Ovary (tissue), 3 donors: ENCODE measurements at regions not wholly inside any gene's neighbourhood (a gene's known extent, or its start where the extent isn't known, plus 50 kb on each side); places are given as distances from the start of the nearest gene placed in this dataset.

Experiments used
- EP300 ChIP-seq: sonication (generic); formaldehyde crosslinking; IDR thresholded peaks from one replicate; pipeline ENCODE4 v1.6.1; 2017; ENCODE audit warnings: antibody characterized with exemption
- POLR2A ChIP-seq: fragments of 450-650 bp; IDR thresholded peaks from one replicate; pipeline ENCODE4 v1.6.1; 2017; ENCODE audit warnings: antibody characterized with exemption, mild to moderate bottlenecking, moderate library complexity
- TF ChIP-seq, protein P1 (sequence below), 3 donors: fragments of 450-650 bp in 2 of 3; fragments of 200-600 bp in 1 of 3; IDR thresholded peaks; one replicate each; pipeline versions ENCODE4 v1.5.1 to v1.8.0; 2016 to 2022; ENCODE audit warnings: antibody characterized with exemption in 3 of 3, mild to moderate bottlenecking in 1 of 3
- donor health status: DM: no; HTN: no; CAD: no.

- TF ChIP-seq, protein P1, sequence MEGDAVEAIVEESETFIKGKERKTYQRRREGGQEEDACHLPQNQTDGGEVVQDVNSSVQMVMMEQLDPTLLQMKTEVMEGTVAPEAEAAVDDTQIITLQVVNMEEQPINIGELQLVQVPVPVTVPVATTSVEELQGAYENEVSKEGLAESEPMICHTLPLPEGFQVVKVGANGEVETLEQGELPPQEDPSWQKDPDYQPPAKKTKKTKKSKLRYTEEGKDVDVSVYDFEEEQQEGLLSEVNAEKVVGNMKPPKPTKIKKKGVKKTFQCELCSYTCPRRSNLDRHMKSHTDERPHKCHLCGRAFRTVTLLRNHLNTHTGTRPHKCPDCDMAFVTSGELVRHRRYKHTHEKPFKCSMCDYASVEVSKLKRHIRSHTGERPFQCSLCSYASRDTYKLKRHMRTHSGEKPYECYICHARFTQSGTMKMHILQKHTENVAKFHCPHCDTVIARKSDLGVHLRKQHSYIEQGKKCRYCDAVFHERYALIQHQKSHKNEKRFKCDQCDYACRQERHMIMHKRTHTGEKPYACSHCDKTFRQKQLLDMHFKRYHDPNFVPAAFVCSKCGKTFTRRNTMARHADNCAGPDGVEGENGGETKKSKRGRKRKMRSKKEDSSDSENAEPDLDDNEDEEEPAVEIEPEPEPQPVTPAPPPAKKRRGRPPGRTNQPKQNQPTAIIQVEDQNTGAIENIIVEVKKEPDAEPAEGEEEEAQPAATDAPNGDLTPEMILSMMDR (IDR thresholded peaks at IDR 0.05), result no peak
- no peak for TF ChIP-seq POLR2A
- TF ChIP-seq EP300, result no peak
Observed at GRCh38 chr2:176453784-176454183, 184.5 kb downstream of the MTX2 start.
